Neuronal stem cell (in vitro differentiated cells): ENCODE measurements at regions not wholly inside any gene's neighbourhood (a gene's known extent, or its start where the extent isn't known, plus 50 kb on each side); places are given as distances from the start of the nearest gene placed in this dataset.

Experiments used
- DNase-seq: peaks from one replicate; pipeline ENCODE4 v3.0.0-alpha.2; 2013; ENCODE audit warnings: low spot score
- H2AFZ ChIP-seq: one replicate; pipeline ENCODE4 v1.6.1; 2013; ENCODE audit warnings: mild to moderate bottlenecking, low read length, inconsistent platforms
- H2AK5ac ChIP-seq: 2 replicates; pipeline ENCODE4 v1.6.1; 2013; ENCODE audit warnings: low read depth, mild to moderate bottlenecking, inconsistent platforms, low read length, moderate library complexity, mixed read lengths
- H2BK120ac ChIP-seq: 2 replicates; pipeline ENCODE4 v1.6.1; 2013; ENCODE audit warnings: low read depth, mild to moderate bottlenecking, inconsistent platforms, low read length, moderate library complexity, mixed read lengths
- H2BK12ac ChIP-seq: one replicate; pipeline ENCODE4 v1.6.1; 2013; ENCODE audit warnings: low read length, inconsistent platforms
- H2BK15ac ChIP-seq: 2 replicates; pipeline ENCODE4 v1.6.1; 2013; ENCODE audit warnings: mild to moderate bottlenecking, low read length, inconsistent platforms, mixed read lengths
- H2BK5ac ChIP-seq: one replicate; pipeline ENCODE4 v1.6.1; 2013; ENCODE audit warnings: inconsistent platforms, mild to moderate bottlenecking, low read length, moderate library complexity
- H3K14ac ChIP-seq: one replicate; pipeline ENCODE4 v1.6.1; 2013; ENCODE audit warnings: low read length, inconsistent platforms
- H3K18ac ChIP-seq: 2 replicates; pipeline ENCODE4 v1.6.1; 2013; ENCODE audit warnings: low read length, inconsistent platforms
- H3K23ac ChIP-seq: 2 replicates; pipeline ENCODE4 v1.6.1; 2013; ENCODE audit warnings: low read depth, mild to moderate bottlenecking, mixed read lengths, low read length, inconsistent platforms; ENCODE audit not compliant: poor library complexity
- H3K27ac ChIP-seq: replicated peaks from 3 replicates; pipeline ENCODE4 v1.5.1; 2013; ENCODE audit warnings: low read length, inconsistent platforms
- H3K27me3 ChIP-seq, 3 experiments: 2 replicates each; pipeline ENCODE4 v1.6.1; 2013; ENCODE audit warnings: low read length in 3 of 3, mild to moderate bottlenecking in 2 of 3, inconsistent platforms in 1 of 3, low read depth in 1 of 3, mixed read lengths in 1 of 3, moderate library complexity in 1 of 3; ENCODE audit not compliant: control insufficient read depth in 3 of 3, insufficient read depth in 3 of 3
- H3K36me3 ChIP-seq, 2 donors: replicated peaks in 1 of 2; 2 replicates each; pipeline ENCODE4 v1.6.1; 2013; ENCODE audit warnings: low read length in 2 of 2; ENCODE audit not compliant: control insufficient read depth in 2 of 2, insufficient read depth in 2 of 2
- H3K4ac ChIP-seq: 2 replicates; pipeline ENCODE4 v1.6.1; 2013; ENCODE audit warnings: inconsistent platforms, mild to moderate bottlenecking, low read length, moderate library complexity
- H3K4me1 ChIP-seq, 2 donors: 1 replicate in 1 of 2; 2 replicates in 1 of 2; pipeline ENCODE4 v1.6.1; 2013; ENCODE audit warnings: low read length in 2 of 2, low read depth in 1 of 2; ENCODE audit not compliant: control insufficient read depth in 2 of 2, insufficient read depth in 1 of 2
- H3K4me2 ChIP-seq: one replicate; pipeline ENCODE4 v1.6.1; 2013; ENCODE audit warnings: mild to moderate bottlenecking, low read length, inconsistent platforms; ENCODE audit not compliant: insufficient read depth, poor library complexity, severe bottlenecking
- H3K4me3 ChIP-seq, 2 donors: 2 replicates each; pipeline ENCODE4 v1.5.1; 2013; ENCODE audit warnings: low read length in 2 of 2, mild to moderate bottlenecking in 2 of 2, inconsistent platforms in 1 of 2, moderate library complexity in 1 of 2
- H3K79me1 ChIP-seq: one replicate; pipeline ENCODE4 v1.6.1; 2013; ENCODE audit warnings: low read depth, mild to moderate bottlenecking, inconsistent platforms, low read length, moderate library complexity
- H3K9ac ChIP-seq: one replicate; pipeline ENCODE4 v1.6.1; 2013; ENCODE audit warnings: mild to moderate bottlenecking, low read depth, low read length, inconsistent platforms; ENCODE audit not compliant: poor library complexity
- H3K9me3 ChIP-seq, 2 donors: replicated peaks in 1 of 2; 2 replicates each; pipeline versions ENCODE3 to v1.6.1; 2013; ENCODE audit warnings: low read length in 2 of 2, mild to moderate bottlenecking in 2 of 2, inconsistent platforms in 1 of 2, low read depth in 1 of 2, mixed read lengths in 1 of 2, moderate library complexity in 1 of 2; ENCODE audit not compliant: control insufficient read depth in 2 of 2, insufficient read depth in 1 of 2
- H4K8ac ChIP-seq: one replicate; pipeline ENCODE4 v1.6.1; 2013; ENCODE audit warnings: low read depth, mild to moderate bottlenecking, inconsistent platforms, low read length, moderate library complexity
- H4K91ac ChIP-seq: one replicate; pipeline ENCODE4 v1.6.1; 2013; ENCODE audit warnings: low read length, low read depth, mild to moderate bottlenecking, inconsistent platforms; ENCODE audit not compliant: poor library complexity
- WGBS, 2 donors: extraction: QIAGEN DNeasy Blood & Tissue Kit; methylation state at CpG; one replicate each; pipeline ENCODE4 v1.1.7; 2013; ENCODE audit warnings: missing lambda C conversion rate in 2 of 2, mixed read lengths in 1 of 2; ENCODE audit not compliant: insufficient read length in 2 of 2, insufficient replicate concordance in 1 of 2; ENCODE audit errors: extremely low coverage in 2 of 2; 5-methylcytosine and 5-hydroxymethylcytosine counted together

GRCh38 chr11:41659985-41660384, 200.5 kb upstream of the LRRC4C start:
- DNase-seq, result no peak
- Histone ChIP-seq H3K27ac (no peak overlapping the region), H2AFZ (no peak overlapping the region), H3K18ac (no peak overlapping the region), H3K4ac (no peak overlapping the region), H3K9ac (no peak overlapping the region), H3K23ac (no peak overlapping the region), H3K27me3 (no peaks in the 10 kb centered on the region), H2BK12ac (no peak overlapping the region), H2AK5ac (no peak overlapping the region), H3K36me3 (no peaks in the 10 kb centered on the region), H3K14ac (no peak overlapping the region), H4K91ac (no peak overlapping the region), H3K4me3 (peak overlapping the region in 1 of 2 donors; percentile 22), H3K79me1 (no peaks in the 10 kb centered on the region), H3K4me2 (no peak overlapping the region), H3K9me3 (peaks cover 0 to 2% of the 10 kb centered on the region in 2 donors), H4K8ac (no peak overlapping the region), H2BK120ac (no peak overlapping the region), H2BK15ac (no peak overlapping the region), H2BK5ac (no peak overlapping the region), H3K4me1 (no peaks in the 10 kb centered on the region)
- WGBS, 2 donors, result no CpG with 5 or more reads among the region's 9 CpGs

- H3K27me3 ChIP-seq, result no peaks in the 10 kb centered on the region
- WGBS, 2 donors, result no CpG with 5 or more reads among the region's 8 CpGs
- H3K4me1 ChIP-seq, result no peaks in the 10 kb centered on the region
Measured at GRCh38 chr11:41660585-41660984, 201.1 kb upstream of the LRRC4C start.

GRCh38 chr11:41665441-41666360, 206.2 kb upstream of the LRRC4C start:
- H3K14ac ChIP-seq, result no peak overlapping the region
- H2BK15ac ChIP-seq, result no peak overlapping the region
- H4K91ac ChIP-seq, result no peak overlapping the region
- no peak overlapping the region for H3K4me2 ChIP-seq
- no peaks in the 10 kb centered on the region for H3K9me3 ChIP-seq
- no peak overlapping the region for H3K4ac ChIP-seq
- no peak overlapping the region for H2BK120ac ChIP-seq
- no peak overlapping the region for H2BK12ac ChIP-seq
- H3K18ac ChIP-seq, result no peak overlapping the region
- no peak for DNase-seq
- no peaks in the 10 kb centered on the region for H3K27me3 ChIP-seq
- no peak overlapping the region for H4K8ac ChIP-seq
- no CpG with 5 or more reads among the region's 7 CpGs for WGBS, 2 donors
- H3K27ac ChIP-seq, result no peak overlapping the region
- H3K9ac ChIP-seq, result no peak overlapping the region
- H3K36me3 ChIP-seq, result no peaks in the 10 kb centered on the region
- H3K4me1 ChIP-seq, result no peaks in the 10 kb centered on the region
- H3K4me3 ChIP-seq, result no peak overlapping the region
- H3K23ac ChIP-seq, result no peak overlapping the region
- no peak overlapping the region for H2BK5ac ChIP-seq
- H2AFZ ChIP-seq, result no peak overlapping the region
- H3K79me1 ChIP-seq, result no peaks in the 10 kb centered on the region
- H2AK5ac ChIP-seq, result no peak overlapping the region

More at GRCh38 chr11:41660585-41660984, 201.1 kb upstream of the LRRC4C start:
- Histone ChIP-seq H3K4me3 (no peak overlapping the region), H2BK15ac (no peak overlapping the region), H3K18ac (no peak overlapping the region), H3K4ac (no peak overlapping the region), H3K4me2 (no peak overlapping the region), H2BK5ac (no peak overlapping the region), H3K14ac (no peak overlapping the region), H3K36me3 (no peaks in the 10 kb centered on the region), H4K91ac (no peak overlapping the region), H3K27ac (no peak overlapping the region), H3K79me1 (no peaks in the 10 kb centered on the region), H3K23ac (no peak overlapping the region), H4K8ac (no peak overlapping the region), H2AFZ (no peak overlapping the region), H3K9me3 (peaks cover 0 to 2% of the 10 kb centered on the region in 2 donors), H2AK5ac (no peak overlapping the region), H3K9ac (no peak overlapping the region), H2BK12ac (no peak overlapping the region), H2BK120ac (no peak overlapping the region)
- no peak for DNase-seq

GRCh38 chr11:41666951-41667653, 207.7 kb upstream of the LRRC4C start:
- Histone ChIP-seq H4K91ac (no peak overlapping the region), H3K18ac (no peak overlapping the region), H4K8ac (no peak overlapping the region), H3K4ac (no peak overlapping the region), H2BK15ac (no peak overlapping the region), H2BK120ac (no peak overlapping the region), H3K4me3 (no peak overlapping the region), H3K27me3 (no peaks in the 10 kb centered on the region), H3K79me1 (no peaks in the 10 kb centered on the region), H2AFZ (no peak overlapping the region), H3K27ac (no peak overlapping the region), H3K9me3 (no peaks in the 10 kb centered on the region), H3K14ac (no peak overlapping the region), H3K9ac (no peak overlapping the region), H2AK5ac (no peak overlapping the region), H3K4me2 (no peak overlapping the region), H2BK12ac (no peak overlapping the region), H2BK5ac (no peak overlapping the region), H3K23ac (no peak overlapping the region), H3K4me1 (no peaks in the 10 kb centered on the region), H3K36me3 (no peaks in the 10 kb centered on the region)
- no CpG with 5 or more reads among the region's 5 CpGs for WGBS, 2 donors
- DNase-seq, result no peak
